HCT116 (cell line): ENCODE measurements at regions not wholly inside any gene's neighbourhood (a gene's known extent, or its start where the extent isn't known, plus 50 kb on each side); places are given as distances from the start of the nearest gene placed in this dataset.

Experiments used
- ATAC-seq: fragments of 200-7000 bp; cut with Tn5 transposase; 2 replicates; pipeline ENCODE4 v1.9.1; 2020; ENCODE audit warnings: mild to moderate bottlenecking, moderate library complexity
- BruUV-seq: library from RNA; stranded (reverse); fragments of 400-500 nt; replicated peaks from 2 replicates; lab custom pipeline; 2021; lab: Mats Ljungman, UMichigan
- CTCF ChIA-PET: fragments of 300-600 bp; sonication (Branson Sonifier 250); formaldehyde crosslinking; loops from one replicate; lab custom pipeline; 2021; ENCODE audit warnings: antibody characterized with exemption; lab: Charles Lee
- POLR2A ChIA-PET: fragments of 300-600, 350-600 bp; sonication (Branson Sonifier 250); formaldehyde crosslinking; loops from one replicate; lab custom pipeline; 2021; ENCODE audit warnings: antibody characterized with exemption; lab: Charles Lee
- RAD21 ChIA-PET, 2 experiments: fragments of 300-600 bp; sonication (Branson Sonifier 250); formaldehyde crosslinking; loops; one replicate each; lab custom pipeline; 2023; ENCODE audit warnings: low total read pairs in 2 of 2; ENCODE audit not compliant: uncharacterized antibody in 2 of 2, unreplicated experiment in 2 of 2, low non-redundant PET in 1 of 2; lab: Charles Lee
- DNase-seq: peaks from one replicate; pipeline ENCODE4 v3.0.0-alpha.2; 2010; ENCODE audit warnings: low read depth, low spot score
- H2AFZ ChIP-seq: fragments of 200-600 bp; shearing (Covaris generic), sonication (generic); 2 replicates; pipeline ENCODE4 v1.6.1; 2017; ENCODE audit warnings: low read depth, mixed run types, mixed read lengths, antibody characterized with exemption, low read length; ENCODE audit not compliant: poor library complexity, severe bottlenecking
- H3K27ac ChIP-seq: 2 replicates; pipeline ENCODE4 v1.5.1; 2012; ENCODE audit warnings: low read depth, low read length
- H3K27me3 ChIP-seq: fragments of 200-600 bp; sonication (generic); 2 replicates; pipeline ENCODE4 v1.6.1; 2016; ENCODE audit warnings: mixed run types, low read length, mixed read lengths; ENCODE audit not compliant: insufficient read depth
- H3K36me3 ChIP-seq, 2 experiments: fragments of 200-500 bp in 1 of 2; fragments of 200-600 bp in 1 of 2; sonication (Bioruptor generic) in 1 of 2; sonication (generic) in 1 of 2; 2 replicates each; pipeline versions ENCODE4 v1.5.1 to v1.6.1; 2014 to 2016; ENCODE audit warnings: low read length in 2 of 2, inconsistent platforms in 1 of 2, mixed read lengths in 1 of 2, mixed run types in 1 of 2; ENCODE audit not compliant: insufficient read depth in 2 of 2, control insufficient read depth in 1 of 2
- H3K4me1 ChIP-seq, 2 experiments: fragments of 200-600 bp in 1 of 2; sonication (generic) in 1 of 2; 2 replicates each; pipeline versions ENCODE4 v1.5.1 to v1.6.1; 2012 to 2017; ENCODE audit warnings: low read length in 2 of 2, inconsistent platforms in 1 of 2, mild to moderate bottlenecking in 1 of 2, mixed read lengths in 1 of 2, mixed run types in 1 of 2, moderate library complexity in 1 of 2; ENCODE audit not compliant: insufficient read depth in 2 of 2, control insufficient read depth in 1 of 2
- H3K4me2 ChIP-seq: fragments of 200-600 bp; sonication (generic); 2 replicates; pipeline ENCODE4 v1.6.1; 2017; ENCODE audit warnings: mixed run types, low read length, mixed read lengths
- H3K4me3 ChIP-seq, 2 experiments: fragments of 200-600 bp in 1 of 2; sonication (generic) in 1 of 2; replicated peaks in 1 of 2; 2 replicates each; pipeline ENCODE4 v1.5.1; 2011 to 2016; ENCODE audit warnings: low read length in 2 of 2, control low read depth in 1 of 2, low read depth in 1 of 2, mild to moderate bottlenecking in 1 of 2, mixed read lengths in 1 of 2, mixed run types in 1 of 2
- H3K79me2 ChIP-seq: fragments of 200-600 bp; sonication (generic); 2 replicates; pipeline ENCODE4 v1.6.1; 2017; ENCODE audit warnings: mild to moderate bottlenecking, mixed run types, low read length, moderate library complexity, mixed read lengths; ENCODE audit not compliant: insufficient read depth
- H3K9ac ChIP-seq: fragments of 200-600 bp; sonication (generic); 2 replicates; pipeline ENCODE4 v1.6.1; 2016; ENCODE audit warnings: low read length, mixed read lengths
- H3K9me2 ChIP-seq: fragments of 200-600 bp; sonication (generic), shearing (Covaris generic); 2 replicates; pipeline ENCODE4 v1.6.1; 2017; ENCODE audit warnings: mixed run types, mild to moderate bottlenecking, moderate library complexity; ENCODE audit not compliant: insufficient read depth
- H3K9me3 ChIP-seq, 2 experiments: fragments of 200-500 bp in 1 of 2; fragments of 200-600 bp in 1 of 2; sonication (Bioruptor generic) in 1 of 2; sonication (generic) in 1 of 2; 2 replicates each; pipeline ENCODE4 v1.6.1; 2014 to 2017; ENCODE audit warnings: low read length in 2 of 2, mixed read lengths in 2 of 2, inconsistent platforms in 1 of 2, low read depth in 1 of 2, mild to moderate bottlenecking in 1 of 2, mixed run types in 1 of 2, moderate library complexity in 1 of 2; ENCODE audit not compliant: control insufficient read depth in 1 of 2, insufficient read depth in 1 of 2
- H4K20me1 ChIP-seq: fragments of 200-600 bp; sonication (generic), shearing (Covaris generic); 2 replicates; pipeline ENCODE4 v1.6.1; 2017; ENCODE audit warnings: mixed run types, mild to moderate bottlenecking, moderate library complexity; ENCODE audit not compliant: insufficient read depth
- CEBPB ChIP-seq: IDR thresholded peaks from 2 replicates; pipeline ENCODE4 v1.6.1; 2012; ENCODE audit warnings: low read depth
- CTCF ChIP-seq, 3 experiments: fragments of 200-600 bp in 1 of 3; sonication (generic) in 1 of 3; IDR thresholded peaks in 2 of 3; conservative IDR thresholded peaks in 1 of 3; 2 replicates each; pipeline ENCODE4 v1.5.1; 2012 to 2017; ENCODE audit warnings: low read depth in 2 of 3, low read length in 2 of 3, antibody characterized with exemption in 1 of 3, borderline replicate concordance in 1 of 3, control low read depth in 1 of 3, mild to moderate bottlenecking in 1 of 3, mixed read lengths in 1 of 3, mixed run types in 1 of 3, moderate library complexity in 1 of 3; ENCODE audit not compliant: insufficient read depth in 1 of 3
- EGR1 ChIP-seq: IDR thresholded peaks from 2 replicates; pipeline ENCODE4 v1.6.1; 2012; ENCODE audit warnings: low read depth
- FOSL1 ChIP-seq: IDR thresholded peaks from 2 replicates; pipeline ENCODE4 v1.6.1; 2012; ENCODE audit warnings: low read depth
- POLR2A ChIP-seq: IDR thresholded peaks from 2 replicates; pipeline ENCODE4 v1.7.0; 2011; ENCODE audit warnings: borderline replicate concordance; ENCODE audit not compliant: insufficient read depth, insufficient read length; ENCODE audit errors: extremely low read depth
- SIN3A ChIP-seq: IDR thresholded peaks from 2 replicates; pipeline ENCODE4 v1.6.1; 2012; ENCODE audit warnings: low read depth
- YY1 ChIP-seq: IDR thresholded peaks from 2 replicates; pipeline ENCODE4 v1.6.1; 2011; ENCODE audit warnings: low read length, low read depth, moderate library complexity, mild to moderate bottlenecking; ENCODE audit not compliant: insufficient replicate concordance; ENCODE audit errors: extremely low read depth
- ZBTB33 ChIP-seq: IDR thresholded peaks from 2 replicates; pipeline ENCODE4 v1.6.1; 2011; ENCODE audit warnings: mild to moderate bottlenecking, low read length, moderate library complexity; ENCODE audit not compliant: insufficient replicate concordance; ENCODE audit errors: extremely low read depth
- ZFX ChIP-seq: fragments of 450-650 bp; IDR thresholded peaks from 2 replicates; pipeline ENCODE4 v1.6.1; 2017
- ZNF274 ChIP-seq: fragments of 200-500 bp; sonication (Bioruptor generic); IDR thresholded peaks from 2 replicates; pipeline ENCODE4 v1.6.1; 2014; ENCODE audit warnings: mild to moderate bottlenecking, low read depth, low read length, inconsistent platforms
- intact Hi-C: fragments of 100-400 bp; cut with micrococcal nuclease; formaldehyde crosslinking; loops from 2 replicates; pipeline ENCODE4 v1.10.0; 2022

- Histone ChIP-seq H3K9me2 (no peaks in the 10 kb centered on the region), H3K9me3 (no peaks in the 10 kb centered on the region), H3K79me2 (no peaks in the 10 kb centered on the region), H4K20me1 (no peaks in the 10 kb centered on the region), H3K36me3 (no peaks in the 10 kb centered on the region), H3K4me1 (peaks cover 5 to 8% of the 10 kb centered on the region in 2 experiments; a peak in 2 of 4 replicates), H3K9ac (no peak overlapping the region), H3K27ac (no peak overlapping the region), H2AFZ (no peak overlapping the region), H3K4me3 (no peak overlapping the region), H3K4me2 (no peak overlapping the region), H3K27me3 (no peaks in the 10 kb centered on the region)
- BruUV-seq, result no TSS peak
- intact Hi-C loops, result no loop called here
- no peak for DNase-seq
- ATAC-seq, result no peak
- RAD21 ChIA-PET, result no interaction called here
- TF ChIP-seq ZBTB33 (no peak), POLR2A (no peak), EGR1 (no peak), ZNF274 (no peak), YY1 (no peak)
- CTCF ChIA-PET, result interaction anchor here (0.9 kb wide), 1 partner anchor 9 kb away, joined by 3 read pairs; no protein-coding TSS in a partner anchor
- POLR2A ChIA-PET, result no interaction called here
Measured at GRCh38 chr10:27382176-27382575, 121.9 kb upstream of the RAB18 start.

GRCh38 chr10:27380929-27381358 is 123.2 kb upstream of the RAB18 start:
- intact Hi-C loops, result no loop called here
- no peak overlapping the region for H3K27ac ChIP-seq
- H3K4me2 ChIP-seq, result no peak overlapping the region
- H3K9me3 ChIP-seq, result no peaks in the 10 kb centered on the region
- ChIA-PET RAD21 (no interaction called here), POLR2A (no interaction called here), CTCF (no interaction called here)
- ATAC-seq (no peak), DNase-seq (no peak)
- H3K4me3 ChIP-seq, result no peak overlapping the region
- H3K27me3 ChIP-seq, result no peaks in the 10 kb centered on the region
- H2AFZ ChIP-seq, result no peak overlapping the region
- H3K4me1 ChIP-seq, result peaks cover 5 to 8% of the 10 kb centered on the region in 2 experiments; a peak in 2 of 4 replicates
- no peaks in the 10 kb centered on the region for H3K36me3 ChIP-seq
- no peak overlapping the region for H3K9ac ChIP-seq
- H3K79me2 ChIP-seq, result no peaks in the 10 kb centered on the region
- H4K20me1 ChIP-seq, result no peaks in the 10 kb centered on the region
- no peaks in the 10 kb centered on the region for H3K9me2 ChIP-seq
- no TSS peak for BruUV-seq
- TF ChIP-seq ZBTB33 (no peak), CTCF (IDR thresholded peaks at IDR 0.05 in 2 of 3, conservative IDR thresholded peaks at IDR 0.05 in 1 of 3; ENCODE audit: borderline replicate concordance in 1 of 3, insufficient read depth in 1 of 3, low read depth in 2 of 3, low read length in 2 of 3) (no peak), ZFX (no peak), SIN3A (no peak), CEBPB (no peak), ZNF274 (no peak), FOSL1 (no peak), POLR2A (no peak)
